UCSD-AML1 (cell line): ENCODE measurements at regions not wholly inside any gene's neighbourhood (a gene's known extent, or its start where the extent isn't known, plus 50 kb on each side); places are given as distances from the start of the nearest gene placed in this dataset.

Source experiments
- DNase-seq: peaks from one replicate; lab custom pipeline; 2025; ENCODE audit not compliant: unreplicated experiment; lab: John Stamatoyannopoulos, UW

DNA sequence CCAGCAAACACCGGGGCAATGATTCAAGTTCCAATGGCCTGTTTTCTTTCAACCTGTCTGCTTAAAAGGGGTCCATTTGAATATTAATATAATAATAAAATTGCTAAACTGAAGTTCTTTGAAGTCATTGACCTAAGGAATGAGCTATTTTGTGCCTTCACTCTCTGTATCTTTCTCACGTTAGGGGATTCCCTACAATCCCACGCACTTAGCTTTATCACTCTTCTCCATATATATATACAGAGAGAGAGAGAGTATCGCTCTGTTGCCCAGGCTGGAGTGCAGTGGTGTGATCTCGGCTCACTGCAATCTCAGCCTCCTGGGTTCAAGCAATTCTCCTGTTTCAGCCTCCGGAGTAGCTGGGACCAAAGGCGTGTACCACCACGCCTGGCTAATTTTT lies 83.9 kb upstream of the NWD2 start:
- DNase-seq, result no peak

DNA sequence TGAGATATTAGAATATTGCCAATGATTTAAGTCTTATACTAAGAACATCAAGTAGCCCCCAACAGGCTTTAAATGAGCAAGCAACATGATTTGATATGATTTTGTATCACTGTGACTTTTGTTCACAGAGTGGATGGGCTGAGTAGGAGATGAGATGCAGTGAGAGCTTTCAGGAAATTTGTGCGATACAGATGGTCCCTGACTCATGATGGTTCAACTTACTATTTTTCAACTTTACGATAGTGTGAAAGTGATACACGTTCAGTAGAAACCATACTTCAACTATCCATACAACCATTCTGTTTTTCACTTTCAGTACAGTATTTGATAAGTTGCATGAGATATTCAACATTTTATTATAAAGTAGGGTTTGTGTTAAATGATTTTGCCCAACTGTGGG lies 78.7 kb upstream of the NWD2 start:
- no peak for DNase-seq

DNA sequence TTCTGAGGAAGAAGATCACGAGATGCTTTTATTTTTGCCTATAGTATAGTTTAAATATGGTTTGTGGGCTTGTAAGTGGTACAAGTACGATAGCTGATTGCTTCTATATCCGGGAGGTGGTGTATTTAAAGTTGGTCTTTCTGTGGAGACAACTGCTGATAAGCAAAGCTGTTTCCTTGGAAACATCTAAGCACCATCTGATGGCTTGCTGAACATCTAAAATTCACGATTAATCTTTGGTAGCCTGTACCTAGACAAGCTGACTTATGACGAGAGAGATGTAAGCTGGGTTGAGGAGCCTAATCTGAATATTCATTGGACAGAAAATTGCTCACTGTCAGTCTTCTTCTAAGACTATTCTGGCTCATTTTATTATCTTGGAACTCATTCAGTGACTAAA lies 74.6 kb upstream of the NWD2 start:
- no peak for DNase-seq

DNA sequence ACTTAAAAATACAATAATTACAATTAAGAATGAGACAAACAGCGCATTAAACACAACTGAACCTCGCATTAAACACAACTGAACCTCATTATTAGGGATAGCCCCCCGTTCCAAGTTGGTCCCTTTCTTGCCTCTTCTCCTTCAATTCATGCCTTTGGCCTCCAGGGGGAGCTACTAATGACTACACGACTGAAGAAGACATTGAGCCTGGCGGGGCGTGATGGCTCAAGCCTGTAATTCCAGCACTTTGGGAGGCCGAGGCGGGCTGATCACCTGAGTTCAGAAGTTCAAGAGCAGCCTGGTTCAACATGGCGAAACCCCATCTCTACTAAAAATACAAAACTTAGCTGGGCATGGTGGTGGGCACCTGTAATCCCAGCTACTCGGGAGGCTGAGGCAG lies 56.4 kb upstream of the NWD2 start:
- no peak for DNase-seq
